ENCODE measurements at regions not wholly inside any gene's neighbourhood (a gene's known extent, or its start where the extent isn't known, plus 50 kb on each side); places are given as distances from the start of the nearest gene placed in this dataset.

DNA sequence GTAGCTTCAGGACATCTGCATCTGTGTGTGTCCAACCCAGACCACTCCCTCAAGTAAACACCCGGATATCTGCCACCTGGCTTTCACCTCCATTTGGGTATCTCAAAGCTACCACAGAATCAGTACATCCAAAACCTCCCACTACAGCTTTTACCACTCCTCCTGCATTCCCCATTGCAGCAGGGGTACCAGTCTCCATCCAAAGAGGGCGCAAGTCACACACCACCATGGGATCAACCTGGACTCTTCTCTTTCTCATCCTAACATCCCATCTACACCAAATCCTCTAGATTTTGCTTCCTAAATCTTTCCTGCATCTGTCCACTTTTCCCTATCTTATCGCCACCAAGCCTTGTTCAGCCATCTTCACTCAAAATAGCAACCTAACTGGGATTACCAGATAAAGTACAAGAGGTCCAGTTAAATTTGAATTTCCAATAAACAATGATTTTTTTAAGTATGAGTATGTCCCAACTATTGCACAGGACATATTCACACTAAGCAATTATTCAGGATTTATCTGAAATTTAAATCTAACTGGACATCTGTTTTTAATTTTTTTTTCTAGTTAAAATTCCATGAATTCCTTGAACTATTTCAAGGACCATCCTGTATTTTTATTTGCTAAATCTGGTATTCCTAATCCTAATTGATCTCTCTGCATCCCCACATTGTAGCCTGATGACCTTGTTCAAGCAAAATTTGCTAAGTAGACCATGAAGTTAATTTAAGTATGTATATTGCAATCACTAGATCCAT, 164.3 kb upstream of the MLN start:
- no peak for DNase-seq (ENCODE audit: low spot score)

DNA sequence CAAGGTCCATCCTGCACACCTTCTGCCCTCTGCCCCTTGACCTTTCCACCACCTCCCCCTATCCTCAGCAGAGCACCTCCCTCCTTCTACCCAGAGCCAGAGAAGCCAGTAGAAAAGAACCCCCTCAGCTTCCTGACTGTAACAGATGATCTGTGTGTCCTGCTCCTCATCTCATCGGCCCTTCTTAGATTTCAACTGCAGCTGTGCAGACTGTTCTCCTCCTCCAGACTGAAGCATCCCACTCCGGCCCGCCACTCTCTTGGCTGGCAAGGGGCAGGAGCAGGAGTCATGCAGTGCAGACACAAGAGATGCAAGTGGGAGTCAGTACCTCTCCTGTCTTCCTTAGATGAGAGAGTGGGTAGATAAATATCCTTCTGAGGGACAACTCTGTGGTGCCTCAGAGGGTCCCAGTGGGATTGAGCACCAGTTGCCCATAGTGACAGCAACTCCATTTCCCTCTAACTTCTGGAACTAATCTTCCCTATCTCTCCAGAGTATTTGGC, 163.5 kb upstream of the MLN start:
- DNase-seq (ENCODE audit: low spot score) = no peak

DNA sequence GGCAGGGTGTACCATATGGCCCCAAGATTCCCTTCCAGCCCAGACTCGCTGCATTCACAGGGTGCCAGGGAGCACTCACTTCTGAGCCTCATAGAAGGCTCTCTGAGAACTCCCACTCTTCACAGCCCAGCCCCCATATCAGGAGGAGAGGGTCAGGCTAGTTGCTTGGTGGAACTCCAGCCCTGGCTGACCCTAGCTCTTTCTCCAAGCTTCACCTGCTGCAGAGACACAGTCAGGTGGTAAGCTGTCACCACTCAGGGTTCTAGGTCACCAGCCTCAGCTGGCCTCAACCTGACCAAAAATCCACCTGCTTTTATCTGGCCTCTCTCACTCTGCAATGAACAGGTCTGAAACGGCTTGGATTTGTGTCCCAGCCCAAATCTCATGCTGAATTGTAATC, 162.7 kb upstream of the MLN start:
- DNase-seq (ENCODE audit: low spot score) = no peak

DNA sequence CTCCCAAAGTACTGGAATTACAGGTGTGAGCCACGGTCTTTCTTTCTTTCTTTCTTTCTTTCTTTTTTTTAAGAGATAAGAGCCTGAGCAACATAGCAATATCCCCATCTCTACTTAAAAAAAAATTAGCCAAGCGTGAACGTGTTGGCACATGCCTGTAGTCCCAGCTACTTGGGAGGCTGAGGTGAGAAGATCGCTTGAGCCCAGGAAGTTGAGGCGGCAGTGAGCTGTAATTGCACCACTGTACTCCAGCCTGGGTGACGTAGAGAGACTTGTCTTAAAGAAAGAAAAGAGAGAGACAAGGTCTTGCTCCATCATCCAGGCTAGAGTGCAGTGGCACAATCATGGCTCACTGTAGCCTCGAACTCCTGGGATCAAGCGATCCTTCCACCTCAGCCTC, 162.0 kb upstream of the MLN start:
- no peak for DNase-seq (ENCODE audit: low spot score)

DNA sequence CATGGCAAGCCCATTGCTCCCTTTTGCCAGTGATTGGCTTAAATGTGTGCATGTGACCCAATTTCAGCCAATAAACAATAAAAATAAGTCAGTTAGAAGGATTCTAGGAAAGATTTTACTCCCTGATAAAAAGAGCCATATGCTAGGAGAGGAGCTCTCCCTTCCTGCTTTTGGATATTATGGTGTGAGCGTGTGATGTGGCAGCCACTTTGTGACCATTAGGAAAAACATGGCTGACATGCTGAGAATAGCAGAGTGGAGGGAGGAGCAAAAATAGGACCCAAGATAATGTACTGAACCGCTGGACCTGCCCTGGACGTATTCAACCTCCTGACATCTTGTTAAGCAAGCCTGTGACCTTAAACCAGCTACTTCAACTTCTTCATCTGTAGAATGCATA, 160.6 kb upstream of the MLN start:
- no peak for DNase-seq (ENCODE audit: low spot score)

DNA sequence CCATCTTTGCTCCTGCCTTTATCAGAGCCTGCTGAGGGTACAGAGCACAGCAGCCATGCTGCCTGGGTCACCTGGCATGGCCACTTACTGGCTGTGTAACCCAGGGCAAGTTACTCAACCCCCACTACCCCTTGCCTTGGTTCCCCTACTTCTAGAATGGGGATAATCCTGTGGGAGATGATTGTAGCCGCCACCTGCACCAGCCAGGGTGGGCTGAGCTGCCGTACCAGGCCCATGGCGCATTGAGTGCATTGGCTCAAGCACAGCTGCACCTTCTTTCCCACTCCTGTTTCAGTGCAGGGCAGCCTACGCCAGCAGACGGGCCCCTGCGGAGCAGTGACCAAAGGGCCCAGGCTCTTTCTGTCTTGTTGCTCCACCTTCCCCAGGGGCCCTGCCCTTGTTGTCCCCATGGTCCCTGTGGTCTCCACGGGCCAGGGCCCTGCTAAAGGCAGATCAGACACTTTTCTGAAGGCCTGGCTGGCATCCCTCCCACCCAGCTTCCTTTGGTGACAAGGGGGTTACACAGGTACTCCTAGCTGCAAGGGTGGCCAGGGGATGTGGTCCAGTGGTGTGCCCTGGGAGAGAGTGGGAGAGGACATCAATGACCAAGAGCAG, 159.4 kb upstream of the MLN start:
- no peak for DNase-seq (ENCODE audit: low spot score)

DNA sequence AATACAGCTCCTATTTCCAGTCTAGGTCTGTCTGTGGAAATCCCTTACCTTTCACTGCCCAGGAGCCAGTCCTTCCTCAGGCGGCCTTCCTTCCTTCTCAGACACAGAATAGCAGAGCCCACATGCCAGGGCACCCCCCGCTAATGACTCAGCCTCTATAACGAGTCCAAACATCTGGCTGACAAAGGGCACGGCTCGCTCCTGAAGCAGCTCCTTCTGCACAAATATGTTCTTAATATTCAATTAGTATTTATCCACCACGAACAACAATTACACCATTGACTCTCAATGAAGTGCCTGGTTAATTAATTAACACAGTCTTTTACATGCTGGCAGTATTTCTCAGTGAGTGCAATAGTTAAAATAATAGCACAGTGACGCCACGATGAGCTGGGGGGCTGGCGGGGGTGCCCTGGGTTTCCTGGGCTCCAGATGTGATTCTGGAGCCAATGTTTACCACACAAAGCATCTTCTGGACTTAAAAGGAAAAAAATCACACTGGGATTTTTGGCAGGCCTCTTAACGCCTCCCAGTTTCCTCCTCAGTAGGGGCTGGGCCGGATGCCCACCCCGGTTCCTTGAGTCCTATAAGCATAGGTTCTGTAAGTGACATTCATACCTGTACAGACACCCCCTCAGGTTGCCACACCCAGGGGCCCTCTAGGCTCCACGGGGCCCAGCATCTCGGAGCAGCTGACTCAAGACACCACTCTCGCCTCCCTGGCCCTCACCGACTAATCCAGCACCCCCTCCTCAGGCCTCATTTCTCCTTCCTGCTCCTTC, 158.6 kb upstream of the MLN start:
- no peak for DNase-seq (ENCODE audit: low spot score)

DNA sequence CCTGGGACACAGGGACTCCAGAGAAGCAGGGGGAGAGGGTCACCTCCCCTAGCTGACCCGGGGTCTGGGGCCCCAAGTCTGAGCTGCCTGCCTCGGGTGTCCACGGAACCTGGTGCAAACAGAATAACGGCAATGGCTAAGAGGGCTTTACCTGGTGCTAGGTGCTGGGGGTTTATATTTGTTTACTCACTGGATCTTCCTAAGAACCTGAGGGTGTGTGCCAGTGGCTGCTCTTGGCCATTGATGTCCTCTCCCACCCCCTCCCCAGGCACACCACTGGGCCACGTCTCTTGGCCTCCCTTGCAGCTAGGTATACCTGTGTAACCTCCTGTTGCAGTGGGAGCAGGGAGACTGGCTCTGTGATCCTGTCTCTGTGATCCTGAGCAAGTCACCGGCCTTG, 157.9 kb upstream of the MLN start:
- DNase-seq (ENCODE audit: low spot score) = no peak

DNA sequence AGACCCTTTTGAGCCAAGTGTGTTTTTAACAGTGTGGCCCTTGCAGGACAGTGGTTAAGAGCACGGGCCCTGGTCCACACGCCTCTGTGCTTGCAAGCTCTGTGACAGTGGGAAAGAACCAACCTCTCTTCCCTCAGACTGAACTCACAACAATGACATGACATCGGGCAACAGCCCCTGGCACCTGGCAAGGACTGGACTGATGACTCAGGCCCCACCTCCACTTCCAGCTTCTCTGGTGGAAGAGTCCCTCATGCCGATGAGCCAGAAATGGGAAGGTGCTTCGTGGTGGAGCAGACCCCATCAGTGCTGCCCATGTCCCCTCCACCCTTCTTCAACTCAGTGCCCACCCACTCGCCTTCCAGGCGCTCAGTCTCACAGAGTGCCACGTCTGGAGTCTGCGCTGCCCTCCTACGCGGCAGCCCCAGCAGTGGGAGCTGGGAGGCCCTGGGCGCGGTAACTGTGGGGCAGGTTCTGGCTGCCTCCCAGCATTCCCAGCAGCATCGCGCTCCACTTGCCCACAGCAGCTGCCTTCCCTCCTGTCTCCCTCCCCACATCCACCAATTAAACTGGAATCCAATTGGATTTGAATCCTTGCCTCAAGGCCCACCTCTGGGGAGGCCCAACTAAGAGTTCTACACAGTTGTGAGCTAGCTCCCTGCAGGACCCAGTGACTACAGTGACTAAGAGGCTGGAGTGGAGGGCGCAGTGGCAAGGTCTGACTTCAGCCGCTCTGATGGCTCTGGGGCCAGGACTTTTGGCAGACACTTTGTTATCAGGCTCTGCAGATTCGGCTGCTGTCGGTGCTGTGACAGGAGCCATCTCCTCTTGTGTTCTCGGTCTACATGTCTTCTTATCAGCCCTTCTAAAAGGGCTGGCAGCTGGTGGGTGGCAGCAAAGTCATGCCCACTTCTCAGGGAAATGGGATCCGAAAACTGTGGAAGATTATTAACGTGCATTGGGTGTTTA, 156.8 kb upstream of the MLN start:
- DNase-seq (ENCODE audit: low spot score) = peak; percentile 25

DNA sequence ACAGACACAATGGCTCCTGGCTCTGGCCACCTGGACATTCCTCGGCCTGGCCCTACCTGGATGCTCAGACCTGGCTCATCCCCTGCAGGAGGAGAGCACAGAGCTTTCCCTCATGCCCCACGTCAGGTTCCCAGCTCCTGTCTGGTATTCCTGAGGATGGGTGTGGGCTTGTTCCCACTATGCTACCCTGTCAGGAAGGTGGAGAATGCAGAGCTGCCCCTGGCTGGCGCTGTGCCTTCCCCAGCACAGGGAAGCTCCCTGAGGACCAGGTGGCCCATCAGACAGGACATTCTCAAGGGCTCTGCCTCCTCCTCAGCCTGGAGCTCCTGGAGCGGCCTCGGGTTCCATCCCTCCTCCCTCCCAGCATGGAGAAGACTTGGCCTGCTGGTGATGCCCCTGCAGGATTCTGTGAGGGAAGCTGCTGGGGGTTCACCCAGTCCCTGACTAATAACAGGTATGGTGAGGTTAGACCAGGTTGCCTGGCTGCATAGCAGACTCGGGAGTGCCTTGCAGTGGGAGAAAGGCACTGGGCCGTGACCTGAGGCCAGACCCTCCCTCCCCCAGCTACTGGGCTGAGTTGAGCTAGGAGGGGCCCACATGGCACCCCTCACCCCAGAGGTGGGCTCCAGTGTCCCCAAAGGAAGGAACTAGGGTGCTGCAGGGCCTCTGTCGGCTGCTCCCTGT, 156.0 kb upstream of the MLN start:
- DNase-seq (ENCODE audit: low spot score) = no peak

DNA sequence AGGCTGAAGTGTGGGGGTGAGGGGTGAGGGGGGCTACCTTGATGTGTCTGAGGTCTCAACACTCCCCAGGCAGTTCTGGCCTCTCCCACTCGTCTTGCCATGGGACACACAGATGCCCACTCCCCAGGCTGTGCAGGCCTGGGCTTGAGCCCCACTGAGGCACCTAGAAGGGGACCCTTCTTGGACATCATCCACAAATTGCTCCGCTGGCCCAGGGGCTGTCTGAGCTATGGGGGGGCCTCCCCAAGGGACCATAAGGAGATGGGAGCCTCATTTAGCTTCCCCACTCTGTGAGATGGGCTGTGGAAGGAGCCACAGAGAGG, 155.5 kb upstream of the MLN start:
- DNase-seq (ENCODE audit: low spot score) = no peak

DNA sequence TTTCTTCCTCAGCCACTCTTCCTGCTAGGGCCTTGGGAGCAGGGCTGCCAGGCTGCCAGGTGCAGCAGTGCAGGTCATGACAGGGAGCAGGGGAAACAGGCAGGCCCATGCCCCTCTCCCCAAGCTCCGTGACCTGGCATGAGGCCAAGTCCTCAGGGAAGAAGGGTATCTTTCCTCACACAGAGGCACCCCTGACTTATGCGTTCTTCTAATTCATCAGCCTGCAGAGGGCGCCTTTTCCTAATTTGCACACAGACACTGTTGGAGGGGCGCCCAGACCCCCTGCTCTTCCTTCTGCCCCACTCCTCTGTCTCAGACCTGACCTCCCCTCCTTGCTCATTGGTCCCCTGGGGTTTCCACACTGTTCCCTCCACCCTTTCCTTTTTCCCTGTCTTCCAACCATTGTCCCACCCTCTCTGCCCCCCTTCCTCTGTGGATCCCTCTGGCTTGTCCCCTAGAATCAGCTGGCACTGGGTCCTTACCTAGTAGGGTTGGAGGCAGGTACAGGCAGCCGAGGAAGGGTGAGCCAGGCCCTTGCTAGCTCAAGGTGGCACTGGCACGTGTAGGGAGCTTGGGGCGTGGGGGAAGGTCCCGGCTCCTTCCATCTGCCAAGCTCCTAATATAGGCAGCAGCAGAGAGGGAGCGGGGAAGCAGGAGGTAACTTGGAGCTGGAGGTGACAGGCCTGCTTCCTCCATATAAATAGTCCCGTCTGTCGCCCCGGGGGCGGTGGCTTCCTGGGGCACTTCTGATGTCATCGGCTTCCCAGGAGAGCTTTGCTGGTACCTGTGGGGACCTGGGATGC, 154.9 kb upstream of the MLN start:
- no peak for DNase-seq (ENCODE audit: low spot score)

DNA sequence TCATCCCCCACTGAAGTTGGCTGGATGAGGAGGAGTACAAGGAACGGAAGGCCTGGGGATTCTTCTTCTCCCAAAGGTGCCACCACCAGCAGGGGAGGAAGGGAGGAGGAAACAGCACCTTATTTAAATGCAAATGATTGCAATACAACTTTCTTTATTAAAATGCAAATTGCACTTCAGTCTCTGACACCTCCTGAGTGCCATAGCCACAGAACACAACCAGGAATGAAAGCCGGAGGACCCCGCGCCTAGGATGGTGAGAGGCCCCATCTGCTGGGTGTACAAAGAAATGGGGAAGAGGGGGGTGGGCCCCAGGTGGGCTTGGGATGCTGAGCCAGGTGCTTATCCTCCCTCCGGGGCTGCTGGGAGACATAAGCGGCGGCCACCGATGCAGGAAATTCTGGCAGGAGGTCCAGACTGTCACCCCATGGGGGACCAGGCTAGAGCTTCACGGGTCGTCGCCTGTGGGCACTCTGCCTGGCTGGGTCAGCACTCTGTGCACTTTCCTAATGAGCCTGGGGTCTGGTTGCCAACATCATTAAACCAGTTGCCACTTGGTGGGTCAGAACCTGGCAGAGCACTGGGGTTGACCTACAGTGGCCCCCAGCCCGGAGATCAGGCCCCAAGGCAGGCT, 154.2 kb upstream of the MLN start:
- no peak for DNase-seq (ENCODE audit: low spot score)

DNA sequence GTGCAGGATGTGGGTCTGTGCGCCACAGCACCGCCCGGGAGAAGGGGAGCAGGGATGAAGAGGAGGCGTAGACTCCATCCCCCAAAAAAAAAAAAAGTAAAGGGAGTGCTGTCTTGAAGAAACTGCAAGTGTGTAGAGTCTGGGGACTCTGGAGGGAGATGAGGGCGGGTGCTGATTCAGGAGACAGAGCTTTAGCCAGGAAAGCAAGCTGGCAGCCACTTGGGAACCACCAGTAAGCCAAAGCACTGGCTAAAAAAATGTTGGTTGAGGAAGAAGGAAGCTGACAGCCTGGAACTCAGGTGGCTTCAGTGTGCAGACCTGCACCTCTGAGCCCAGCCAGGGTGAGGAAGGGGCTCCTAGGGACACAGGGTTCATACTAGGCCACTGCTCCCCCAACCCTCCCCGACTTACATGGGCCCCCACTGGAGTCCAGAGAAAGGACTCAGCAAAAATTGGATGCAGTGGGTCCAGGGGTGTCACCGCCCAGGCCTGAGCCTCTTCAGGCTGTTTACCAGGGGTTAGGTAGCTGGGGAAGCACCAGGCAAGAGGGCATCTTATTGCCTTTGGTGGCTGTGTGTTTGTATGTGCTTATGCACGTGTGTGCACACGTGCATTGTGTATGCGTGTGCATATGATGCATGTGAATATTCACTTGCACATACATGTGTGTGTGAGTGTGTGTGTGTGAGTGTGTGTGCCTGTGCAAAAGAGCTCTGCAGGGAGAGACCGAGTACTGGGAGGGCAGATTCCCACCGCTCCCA, 153.5 kb upstream of the MLN start:
- no peak for DNase-seq (ENCODE audit: low spot score)

DNA sequence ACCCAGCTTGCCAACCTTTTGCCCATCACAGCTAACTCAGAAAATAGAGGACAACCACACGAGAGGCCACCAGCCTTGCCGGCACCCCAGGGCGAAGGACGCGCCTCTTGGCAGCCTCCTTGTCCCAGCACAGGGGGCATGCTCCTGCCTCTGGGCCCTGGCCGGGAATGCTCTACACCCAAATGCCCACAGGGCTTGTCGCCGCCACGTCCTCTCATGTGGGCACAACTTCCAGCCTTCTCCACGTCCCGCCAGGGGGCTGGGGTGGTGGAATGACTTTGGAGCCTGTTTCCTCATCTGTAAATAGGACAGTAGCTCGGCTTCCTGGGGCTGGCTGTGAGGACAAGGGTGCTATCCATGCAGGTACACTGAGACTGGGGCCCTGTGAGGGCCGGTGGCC, 152.4 kb upstream of the MLN start:
- no peak for DNase-seq (ENCODE audit: low spot score)

DNA sequence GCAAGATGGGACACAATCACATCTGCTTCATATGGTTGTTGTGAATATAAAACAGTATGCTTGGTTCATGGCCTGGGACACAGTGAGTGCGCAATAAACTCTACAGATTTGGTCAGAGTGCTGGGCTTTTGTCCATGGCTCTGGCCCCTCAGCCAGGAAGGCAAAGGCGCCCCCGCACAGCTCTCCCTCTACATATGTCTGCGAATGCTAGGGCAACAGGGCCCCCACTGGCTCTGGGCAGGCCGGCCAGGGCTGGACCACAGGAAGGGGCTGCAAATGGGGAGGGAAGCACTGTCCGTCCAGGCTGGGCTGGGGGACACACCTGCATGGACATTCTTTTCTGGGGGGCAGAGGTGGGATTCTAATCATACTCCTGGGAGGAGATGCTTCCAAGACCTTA, 151.8 kb upstream of the MLN start:
- DNase-seq (ENCODE audit: low spot score) = no peak

DNA sequence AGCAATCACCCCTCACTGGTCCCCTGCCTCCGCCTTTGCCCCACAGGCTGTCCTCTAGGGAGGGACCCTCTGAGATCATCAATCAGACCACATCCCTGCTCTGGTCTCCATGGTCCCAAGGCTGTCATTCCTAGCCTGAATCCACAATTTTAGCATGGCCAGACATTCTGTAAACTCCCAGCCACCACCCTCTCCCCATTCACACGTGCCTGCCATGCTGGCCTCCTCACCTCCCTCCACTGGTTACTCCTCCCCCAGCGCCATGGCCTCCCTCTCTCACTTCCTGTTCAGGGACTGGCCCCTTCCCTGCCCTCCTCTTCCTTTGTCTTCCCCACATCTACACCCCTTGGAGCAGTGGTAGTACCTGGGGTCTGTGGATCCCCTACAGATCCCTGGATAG, 150.7 kb upstream of the MLN start:
- no peak for DNase-seq (ENCODE audit: low spot score)

DNA sequence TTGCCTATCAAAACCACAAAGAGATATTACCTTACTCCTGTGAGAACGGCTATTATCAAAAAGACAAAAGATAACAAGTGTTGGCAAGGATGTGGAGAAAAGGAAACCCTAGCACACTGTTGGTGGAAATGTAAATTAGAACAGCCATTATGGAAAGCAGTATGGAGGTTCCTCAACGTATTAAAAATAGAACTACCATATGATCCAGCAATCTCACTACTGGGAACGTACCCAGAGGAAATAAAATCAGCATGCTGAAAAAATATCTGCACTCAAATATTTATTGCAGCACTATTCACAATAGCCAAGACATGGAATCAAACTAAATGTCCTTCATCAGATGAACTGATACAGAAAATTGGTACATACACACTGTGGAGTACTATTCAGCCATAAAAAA, 149.4 kb upstream of the MLN start:
- no peak for DNase-seq (ENCODE audit: low spot score)

DNA sequence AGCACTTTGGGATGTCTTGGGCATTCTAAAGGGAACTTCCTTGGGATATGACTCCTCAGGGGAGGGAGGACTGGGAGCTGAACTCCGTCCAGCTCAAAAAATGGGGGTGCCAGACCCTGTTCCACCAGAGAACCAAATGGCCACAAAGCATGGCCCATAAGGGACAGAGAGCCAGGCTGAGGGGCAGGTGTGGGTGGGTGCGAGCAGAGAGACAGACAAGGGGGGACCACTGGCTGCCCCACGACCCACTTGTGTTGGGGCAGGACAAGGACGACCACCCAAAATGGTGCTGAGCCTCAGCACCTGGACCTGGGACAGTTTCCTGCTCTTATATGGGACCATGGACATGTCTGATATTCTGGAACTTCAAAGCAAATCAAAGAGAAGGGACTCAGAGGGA, 148.2 kb upstream of the MLN start:
- no peak for DNase-seq (ENCODE audit: low spot score)

All from Ammon's horn (tissue), 1 donor.